Body of pancreas (tissue), 4 donors: ENCODE measurements at regions not wholly inside any gene's neighbourhood (a gene's known extent, or its start where the extent isn't known, plus 50 kb on each side); places are given as distances from the start of the nearest gene placed in this dataset.
"Not testable (repeated sequence)": the region's sequence is repeated elsewhere in the genome, so short reads cannot be mapped to it uniquely, and the experiment has no call there.

Experiments
- CTCF ChIP-seq, 7 experiments: fragments of 450-650 bp in 4 of 7; fragments of 200-600 bp in 3 of 7; sonication (generic) in 3 of 7; IDR thresholded peaks; one replicate each; pipeline ENCODE4 v1.5.1; 2016 to 2019; ENCODE audit warnings: antibody characterized with exemption in 7 of 7
- POLR2A ChIP-seq, 3 donors: fragments of 450-650 bp; IDR thresholded peaks; one replicate each; pipeline ENCODE4 v1.6.1; 2016; ENCODE audit warnings: antibody characterized with exemption in 3 of 3, mild to moderate bottlenecking in 2 of 3

- not testable (repeated sequence) for TF ChIP-seq POLR2A, CTCF (IDR thresholded peaks at IDR 0.05)
Observed at GRCh38 chr22:11795979-11796378, 3732.0 kb upstream of the OR11H1 start.
